Thoracic aorta (tissue), 2 donors: ENCODE measurements at regions not wholly inside any gene's neighbourhood (a gene's known extent, or its start where the extent isn't known, plus 50 kb on each side); places are given as distances from the start of the nearest gene placed in this dataset.
"Not testable (repeated sequence)": the region's sequence is repeated elsewhere in the genome, so short reads cannot be mapped to it uniquely, and the experiment has no call there.

Experiments used
- ATAC-seq: fragments of 150-250 bp; one replicate; pipeline ENCODE4 v1.8.0; 2017; ENCODE audit warnings: low read depth; ENCODE audit not compliant: insufficient number of reproducible peaks, low FRiP score
- DNase-seq: peaks from one replicate; pipeline ENCODE4 v3.0.0-alpha.2; 2020; ENCODE audit warnings: low spot score
- H3K27ac ChIP-seq, 2 donors: fragments of 200-600 bp; sonication (generic); 1 replicate in 1 of 2; 2 replicates in 1 of 2; pipeline ENCODE4 v1.5.1; 2016; ENCODE audit warnings: mild to moderate bottlenecking in 2 of 2, moderate library complexity in 2 of 2
- H3K27me3 ChIP-seq: fragments of 200-600 bp; sonication (generic); replicated peaks from 2 replicates; pipeline ENCODE4 v1.6.0; 2016; ENCODE audit warnings: mild to moderate bottlenecking; ENCODE audit not compliant: insufficient read depth
- H3K36me3 ChIP-seq: fragments of 200-600 bp; sonication (generic); one replicate; pipeline ENCODE4 v1.5.1; 2016
- H3K4me1 ChIP-seq, 2 donors: fragments of 200-600 bp; sonication (generic); 1 replicate in 1 of 2; 2 replicates in 1 of 2; pipeline versions ENCODE4 v1.5.1 to v1.6.0; 2016; ENCODE audit warnings: low read depth in 2 of 2, mild to moderate bottlenecking in 1 of 2; ENCODE audit not compliant: control insufficient read depth in 1 of 2
- H3K4me3 ChIP-seq: fragments of 200-600 bp; sonication (generic); 2 replicates; pipeline ENCODE4 v1.5.1; 2016; ENCODE audit warnings: mild to moderate bottlenecking
- H3K9me3 ChIP-seq: fragments of 200-600 bp; sonication (generic); 2 replicates; pipeline ENCODE4 v1.5.1; 2016
- TF ChIP-seq, protein P1 (sequence below): fragments of 200-600 bp; sonication (generic); IDR thresholded peaks from one replicate; pipeline ENCODE4 v1.5.1; 2019; ENCODE audit warnings: antibody characterized with exemption

DNA sequence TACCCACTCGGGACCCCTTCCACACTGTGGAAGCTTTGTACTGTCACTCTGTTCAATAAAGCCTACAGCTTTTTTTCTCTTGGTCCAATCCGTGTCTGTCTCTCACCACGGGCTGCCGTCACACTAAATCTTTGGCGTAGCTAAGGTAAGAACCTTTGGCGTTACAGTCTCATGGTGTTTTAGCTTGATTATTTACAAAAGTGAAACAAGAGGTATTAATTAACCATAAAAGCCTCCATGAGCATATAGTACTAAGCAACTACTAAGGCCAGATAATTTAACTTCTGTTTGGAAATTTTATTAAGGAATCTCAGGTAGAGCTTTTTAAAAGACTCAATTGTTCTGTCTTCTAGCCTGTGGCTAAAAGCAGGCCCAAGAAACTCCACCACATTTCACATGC, 370.7 kb upstream of the TRPC7 start:
- Histone ChIP-seq H3K27ac (no peak overlapping the region), H3K27me3 (no peaks in the 10 kb centered on the region), H3K4me1 (peaks cover 0 to 12% of the 10 kb centered on the region in 2 donors), H3K4me3 (no peak overlapping the region), H3K36me3 (no peaks in the 10 kb centered on the region), H3K9me3 (no peaks in the 10 kb centered on the region)
- TF ChIP-seq, protein P1, sequence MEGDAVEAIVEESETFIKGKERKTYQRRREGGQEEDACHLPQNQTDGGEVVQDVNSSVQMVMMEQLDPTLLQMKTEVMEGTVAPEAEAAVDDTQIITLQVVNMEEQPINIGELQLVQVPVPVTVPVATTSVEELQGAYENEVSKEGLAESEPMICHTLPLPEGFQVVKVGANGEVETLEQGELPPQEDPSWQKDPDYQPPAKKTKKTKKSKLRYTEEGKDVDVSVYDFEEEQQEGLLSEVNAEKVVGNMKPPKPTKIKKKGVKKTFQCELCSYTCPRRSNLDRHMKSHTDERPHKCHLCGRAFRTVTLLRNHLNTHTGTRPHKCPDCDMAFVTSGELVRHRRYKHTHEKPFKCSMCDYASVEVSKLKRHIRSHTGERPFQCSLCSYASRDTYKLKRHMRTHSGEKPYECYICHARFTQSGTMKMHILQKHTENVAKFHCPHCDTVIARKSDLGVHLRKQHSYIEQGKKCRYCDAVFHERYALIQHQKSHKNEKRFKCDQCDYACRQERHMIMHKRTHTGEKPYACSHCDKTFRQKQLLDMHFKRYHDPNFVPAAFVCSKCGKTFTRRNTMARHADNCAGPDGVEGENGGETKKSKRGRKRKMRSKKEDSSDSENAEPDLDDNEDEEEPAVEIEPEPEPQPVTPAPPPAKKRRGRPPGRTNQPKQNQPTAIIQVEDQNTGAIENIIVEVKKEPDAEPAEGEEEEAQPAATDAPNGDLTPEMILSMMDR: no peak
- no peak for DNase-seq
- ATAC-seq: no peak

DNA sequence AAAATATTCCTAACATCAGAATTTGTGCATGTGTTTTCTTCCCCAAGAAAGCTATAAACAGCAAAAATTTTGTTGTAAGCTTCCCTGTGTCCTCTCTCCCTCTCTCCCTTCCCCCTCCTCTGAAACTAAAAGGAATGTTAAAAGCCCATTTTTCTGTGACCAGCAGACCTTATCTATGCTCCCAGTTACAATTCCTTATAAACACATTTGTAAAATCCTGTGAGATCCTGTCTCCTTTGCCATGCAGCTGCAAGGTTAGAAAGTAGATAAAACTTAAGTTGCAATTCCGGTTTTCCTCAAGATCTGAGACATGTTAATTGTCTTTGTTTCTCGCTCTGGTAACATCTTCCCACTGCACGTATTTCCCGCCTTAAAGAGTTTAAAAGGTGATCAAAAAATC, 370.3 kb upstream of the TRPC7 start:
- not testable (repeated sequence) for H3K9me3 ChIP-seq, H3K27me3 ChIP-seq, H3K36me3 ChIP-seq, DNase-seq, H3K27ac ChIP-seq, H3K4me3 ChIP-seq, ATAC-seq
- H3K4me1 ChIP-seq: peaks cover 0 to 14% of the 10 kb centered on the region in 2 donors

DNA sequence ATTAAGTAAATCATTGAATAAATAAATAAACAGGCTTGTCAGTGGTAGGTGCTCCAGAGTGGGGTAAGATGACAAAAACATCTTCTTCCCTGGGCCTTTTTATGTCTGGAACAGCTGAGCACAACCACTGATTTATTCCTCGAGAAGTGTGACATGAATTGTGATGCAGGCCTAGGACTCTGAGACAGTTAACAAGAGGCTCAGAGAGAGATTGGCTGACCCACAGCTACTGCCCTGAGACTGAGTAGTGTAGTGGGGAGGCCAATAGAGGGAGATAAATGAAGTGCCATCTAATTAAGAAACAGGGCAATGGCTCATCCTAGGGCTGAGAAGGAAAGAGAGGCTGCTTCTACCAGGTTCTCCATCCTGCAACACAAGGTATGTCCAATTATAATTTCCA, 369.3 kb upstream of the TRPC7 start:
- H3K27ac ChIP-seq: no peak overlapping the region
- ATAC-seq (no peak), DNase-seq (no peak)
- no peak overlapping the region for H3K4me3 ChIP-seq
- H3K27me3 ChIP-seq: no peaks in the 10 kb centered on the region
- TF ChIP-seq, protein P1: no peak
- H3K4me1 ChIP-seq: peaks cover 0 to 14% of the 10 kb centered on the region in 2 donors
- H3K9me3 ChIP-seq: no peaks in the 10 kb centered on the region
- H3K36me3 ChIP-seq: no peaks in the 10 kb centered on the region

DNA sequence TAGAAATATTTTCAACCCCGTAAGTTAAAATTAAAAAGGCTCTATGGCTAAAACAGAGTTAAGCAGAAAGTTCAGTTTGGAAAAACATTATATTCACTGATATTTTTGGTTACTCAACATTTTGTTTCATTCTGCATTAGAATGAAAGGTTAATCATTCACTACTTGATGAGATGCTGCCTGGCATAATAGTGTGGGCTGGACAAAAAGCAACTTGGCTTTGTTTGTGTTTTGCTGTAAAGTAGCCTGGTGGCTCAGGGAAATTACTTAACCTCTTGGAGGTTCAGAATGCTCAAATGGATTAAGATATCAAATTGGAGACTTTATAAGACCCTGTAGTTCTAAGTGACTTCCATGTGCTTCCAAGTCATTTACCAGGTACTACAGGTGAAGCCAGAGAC, 367.4 kb upstream of the TRPC7 start:
- no peak overlapping the region for H3K4me3 ChIP-seq
- TF ChIP-seq, protein P1: no peak
- DNase-seq (no peak), ATAC-seq (no peak)
- no peaks in the 10 kb centered on the region for H3K36me3 ChIP-seq
- no peaks in the 10 kb centered on the region for H3K9me3 ChIP-seq
- no peaks in the 10 kb centered on the region for H3K27me3 ChIP-seq
- H3K4me1 ChIP-seq: peaks cover 0 to 14% of the 10 kb centered on the region in 2 donors
- no peak overlapping the region for H3K27ac ChIP-seq

DNA sequence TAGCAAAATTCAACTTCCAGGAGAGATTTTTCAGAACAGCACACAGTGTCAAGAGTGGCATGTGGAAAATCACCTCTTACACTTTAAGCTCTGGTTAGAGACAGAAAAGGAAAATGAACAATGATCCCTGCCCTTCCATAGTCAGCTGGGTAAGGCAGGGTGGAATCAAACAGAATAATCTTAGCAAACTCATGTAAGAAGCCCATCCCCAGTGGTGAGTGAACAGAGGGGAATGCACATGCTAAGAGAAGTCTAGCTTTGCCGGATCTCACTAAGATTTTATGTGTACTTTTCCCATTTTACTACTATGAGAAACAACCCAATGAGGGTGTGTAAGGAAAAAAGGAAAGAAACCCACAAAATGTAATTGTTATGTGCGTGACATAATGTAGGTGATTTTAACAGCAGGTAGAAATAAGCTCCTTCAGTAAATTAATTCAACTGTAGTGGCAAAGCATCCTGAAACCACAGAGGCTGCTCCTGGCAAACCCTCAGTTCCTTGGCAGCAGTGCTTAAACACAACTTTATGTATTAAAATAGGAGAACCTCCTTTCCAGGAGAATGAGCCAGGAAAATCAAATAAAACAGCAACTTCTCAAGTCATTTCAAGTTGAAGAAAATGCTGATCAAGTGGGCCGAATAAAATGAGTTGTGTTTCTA, 366.0 kb upstream of the TRPC7 start:
- H3K27ac ChIP-seq: no peak overlapping the region
- H3K4me1 ChIP-seq: peaks cover 0 to 14% of the 10 kb centered on the region in 2 donors
- TF ChIP-seq, protein P1: no peak
- ATAC-seq: no peak
- no peak overlapping the region for H3K4me3 ChIP-seq
- no peaks in the 10 kb centered on the region for H3K27me3 ChIP-seq
- no peak for DNase-seq
- no peaks in the 10 kb centered on the region for H3K9me3 ChIP-seq
- no peaks in the 10 kb centered on the region for H3K36me3 ChIP-seq

DNA sequence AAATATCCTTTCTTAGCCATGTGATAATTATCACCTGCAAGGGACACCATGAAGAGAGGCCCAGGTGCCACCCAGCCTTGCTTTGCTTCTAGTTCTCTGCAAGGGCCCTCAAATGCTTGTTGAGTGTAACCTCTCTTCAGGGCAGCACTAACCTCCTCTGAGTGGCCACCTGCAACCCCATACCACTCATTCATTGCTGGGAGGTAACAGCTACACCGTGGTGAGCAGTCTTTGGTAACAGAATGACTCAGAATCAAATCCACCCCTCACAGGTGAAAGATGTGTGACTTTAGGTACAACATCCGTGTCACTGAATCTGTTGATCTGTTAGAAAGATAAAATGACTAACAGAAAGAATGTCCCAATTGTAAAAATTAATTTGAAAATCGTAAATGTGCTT, 365.1 kb upstream of the TRPC7 start:
- Histone ChIP-seq H3K27me3 (no peaks in the 10 kb centered on the region), H3K4me3 (no peak overlapping the region), H3K27ac (no peak overlapping the region), H3K4me1 (peaks cover 0 to 14% of the 10 kb centered on the region in 2 donors), H3K9me3 (no peaks in the 10 kb centered on the region), H3K36me3 (no peaks in the 10 kb centered on the region)
- no peak for ATAC-seq
- TF ChIP-seq, protein P1: no peak
- no peak for DNase-seq
